ENCODE measurements at regions not wholly inside any gene's neighbourhood (a gene's known extent, or its start where the extent isn't known, plus 50 kb on each side); places are given as distances from the start of the nearest gene placed in this dataset.

DNA sequence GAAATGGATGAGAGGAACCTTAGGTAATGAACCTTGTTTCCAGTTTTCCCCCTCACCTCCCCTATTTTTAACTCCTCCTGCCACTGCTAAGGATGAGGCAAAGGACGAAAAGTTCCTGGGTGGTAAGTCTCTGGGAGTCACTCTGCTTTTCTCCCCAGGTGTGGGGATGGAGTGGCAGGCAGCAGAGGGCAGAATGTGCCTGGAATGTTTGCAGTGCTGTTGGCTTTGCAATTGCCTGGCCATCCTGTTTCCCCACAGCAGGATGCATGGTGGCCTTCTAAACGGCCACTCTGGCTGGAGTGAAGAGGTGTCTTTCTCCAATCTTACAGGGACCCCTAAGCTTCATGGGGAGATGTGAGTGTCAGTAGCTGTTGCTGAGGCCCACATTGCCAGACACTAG lies 432.5 kb upstream of the ZFHX3 start:
- TF ChIP-seq, protein P1, sequence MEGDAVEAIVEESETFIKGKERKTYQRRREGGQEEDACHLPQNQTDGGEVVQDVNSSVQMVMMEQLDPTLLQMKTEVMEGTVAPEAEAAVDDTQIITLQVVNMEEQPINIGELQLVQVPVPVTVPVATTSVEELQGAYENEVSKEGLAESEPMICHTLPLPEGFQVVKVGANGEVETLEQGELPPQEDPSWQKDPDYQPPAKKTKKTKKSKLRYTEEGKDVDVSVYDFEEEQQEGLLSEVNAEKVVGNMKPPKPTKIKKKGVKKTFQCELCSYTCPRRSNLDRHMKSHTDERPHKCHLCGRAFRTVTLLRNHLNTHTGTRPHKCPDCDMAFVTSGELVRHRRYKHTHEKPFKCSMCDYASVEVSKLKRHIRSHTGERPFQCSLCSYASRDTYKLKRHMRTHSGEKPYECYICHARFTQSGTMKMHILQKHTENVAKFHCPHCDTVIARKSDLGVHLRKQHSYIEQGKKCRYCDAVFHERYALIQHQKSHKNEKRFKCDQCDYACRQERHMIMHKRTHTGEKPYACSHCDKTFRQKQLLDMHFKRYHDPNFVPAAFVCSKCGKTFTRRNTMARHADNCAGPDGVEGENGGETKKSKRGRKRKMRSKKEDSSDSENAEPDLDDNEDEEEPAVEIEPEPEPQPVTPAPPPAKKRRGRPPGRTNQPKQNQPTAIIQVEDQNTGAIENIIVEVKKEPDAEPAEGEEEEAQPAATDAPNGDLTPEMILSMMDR (IDR thresholded peaks at IDR 0.05; ENCODE audit: low read depth, low read length, missing control alignments): no peak
- no peak overlapping the region for H3K4me3 ChIP-seq (replicated peaks; ENCODE audit: low read depth, low read length)
- DNase-seq (ENCODE audit: extremely low read depth, low read depth): no peak

DNA sequence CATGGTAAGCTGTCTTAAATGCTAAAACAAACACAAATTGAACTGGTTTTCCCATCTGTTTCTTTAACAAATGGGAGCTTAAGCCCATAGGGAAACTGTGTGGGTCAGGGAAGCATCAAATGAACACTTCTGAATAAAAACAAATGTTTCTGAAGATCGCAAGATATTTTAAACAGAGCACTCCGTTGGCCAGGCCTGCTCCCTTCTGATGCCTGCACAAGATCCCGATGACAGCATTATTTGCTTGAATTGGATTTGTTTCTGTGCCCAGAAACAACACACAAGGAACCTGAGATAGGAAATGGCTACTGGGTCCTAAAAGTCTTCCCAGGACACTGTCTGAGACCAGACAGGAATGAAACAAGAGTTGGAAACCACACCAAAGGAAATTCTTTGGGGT lies 425.8 kb upstream of the ZFHX3 start:
- H3K4me3 ChIP-seq (replicated peaks; ENCODE audit: low read depth, low read length): no peak overlapping the region
- DNase-seq (ENCODE audit: extremely low read depth, low read depth): no peak
- TF ChIP-seq, protein P1 (IDR thresholded peaks at IDR 0.05; ENCODE audit: low read depth, low read length, missing control alignments): no peak

DNA sequence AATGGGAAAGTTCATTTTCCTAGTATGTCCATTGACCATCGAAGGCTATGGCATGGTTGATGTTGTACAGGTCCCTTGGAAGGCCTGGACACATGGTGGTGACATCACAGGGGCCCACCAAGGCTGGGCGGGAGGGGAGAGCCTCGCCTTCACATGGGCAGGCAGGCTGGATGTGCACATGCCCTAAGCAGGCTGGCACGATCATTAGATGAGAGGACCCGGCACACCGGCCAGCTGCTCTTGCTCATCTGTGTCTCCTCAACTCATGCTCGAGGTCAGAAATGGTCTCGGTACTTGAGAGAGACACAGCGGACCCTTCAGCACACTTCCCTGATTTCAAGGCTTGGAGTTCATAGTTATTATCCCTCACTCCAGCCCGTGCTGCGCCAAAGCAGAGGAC lies 416.9 kb upstream of the ZFHX3 start:
- H3K4me3 ChIP-seq (replicated peaks; ENCODE audit: low read depth, low read length): no peak overlapping the region
- TF ChIP-seq, protein P1 (IDR thresholded peaks at IDR 0.05; ENCODE audit: low read depth, low read length, missing control alignments): no peak
- DNase-seq (ENCODE audit: extremely low read depth, low read depth): no peak

DNA sequence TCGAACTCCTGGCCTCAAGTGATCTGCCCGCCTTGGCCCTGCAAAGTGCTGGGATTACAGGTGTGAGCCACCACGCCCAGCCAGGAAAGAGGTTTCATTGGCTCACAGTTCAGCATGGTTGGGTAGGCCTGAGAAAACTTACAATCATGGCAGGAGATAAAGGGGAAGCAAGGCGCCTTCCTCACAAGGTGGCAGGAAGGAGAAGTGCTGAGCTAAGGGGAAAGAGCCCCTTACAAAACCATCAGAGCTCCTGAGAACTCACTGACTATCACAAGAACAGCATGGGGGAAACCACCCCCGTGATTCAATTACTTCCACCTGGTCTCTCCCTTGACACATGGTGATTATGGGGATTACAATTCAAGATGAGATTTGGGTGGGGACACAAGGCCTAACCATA lies 411.7 kb upstream of the ZFHX3 start:
- TF ChIP-seq, protein P1 (IDR thresholded peaks at IDR 0.05; ENCODE audit: low read depth, low read length, missing control alignments): no peak
- no peak for DNase-seq (ENCODE audit: extremely low read depth, low read depth)
- H3K4me3 ChIP-seq (replicated peaks; ENCODE audit: low read depth, low read length): no peak overlapping the region

DNA sequence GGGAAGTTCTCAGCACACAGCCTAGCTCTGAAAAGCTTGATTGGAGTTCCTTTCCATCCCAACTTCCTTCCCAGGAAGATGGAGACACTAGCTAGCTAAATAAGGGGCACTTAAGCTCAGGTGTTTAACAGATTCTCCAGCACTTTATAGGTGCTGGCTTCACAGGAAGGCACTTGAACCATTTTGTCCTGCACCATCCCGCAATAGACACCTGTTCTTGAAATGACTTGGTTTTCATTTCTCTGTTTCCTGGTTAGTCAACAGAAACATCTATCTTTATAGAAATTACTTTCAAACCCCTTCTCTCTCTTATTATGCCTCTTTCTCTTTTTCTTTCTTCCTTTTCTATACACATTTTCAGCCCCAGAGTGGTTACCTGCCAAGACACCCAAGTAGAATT lies 409.9 kb upstream of the ZFHX3 start:
- H3K4me3 ChIP-seq (replicated peaks; ENCODE audit: low read depth, low read length): no peak overlapping the region
- DNase-seq (ENCODE audit: extremely low read depth, low read depth): no peak
- TF ChIP-seq, protein P1 (IDR thresholded peaks at IDR 0.05; ENCODE audit: low read depth, low read length, missing control alignments): no peak

DNA sequence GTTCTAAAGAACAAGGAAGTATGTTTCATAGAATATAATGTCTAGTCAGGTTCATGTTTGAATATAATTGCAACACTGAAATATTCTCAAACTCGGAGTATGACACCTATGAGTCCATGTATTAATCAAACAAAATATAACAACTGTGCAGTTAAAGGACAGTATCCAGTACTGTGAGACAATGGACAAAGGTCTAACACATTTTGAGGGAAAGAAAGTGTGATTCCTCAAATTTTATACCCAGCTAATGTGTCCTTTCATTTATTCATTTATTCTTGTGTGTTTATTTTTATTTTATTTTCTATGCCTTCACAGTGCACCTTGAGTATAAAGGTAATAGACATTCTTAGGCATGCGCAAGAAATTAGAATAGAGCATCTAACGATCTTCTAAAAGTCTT lies 401.0 kb upstream of the ZFHX3 start:
- DNase-seq (ENCODE audit: extremely low read depth, low read depth): no peak
- TF ChIP-seq, protein P1 (IDR thresholded peaks at IDR 0.05; ENCODE audit: low read depth, low read length, missing control alignments): no peak
- H3K4me3 ChIP-seq (replicated peaks; ENCODE audit: low read depth, low read length): no peak overlapping the region

DNA sequence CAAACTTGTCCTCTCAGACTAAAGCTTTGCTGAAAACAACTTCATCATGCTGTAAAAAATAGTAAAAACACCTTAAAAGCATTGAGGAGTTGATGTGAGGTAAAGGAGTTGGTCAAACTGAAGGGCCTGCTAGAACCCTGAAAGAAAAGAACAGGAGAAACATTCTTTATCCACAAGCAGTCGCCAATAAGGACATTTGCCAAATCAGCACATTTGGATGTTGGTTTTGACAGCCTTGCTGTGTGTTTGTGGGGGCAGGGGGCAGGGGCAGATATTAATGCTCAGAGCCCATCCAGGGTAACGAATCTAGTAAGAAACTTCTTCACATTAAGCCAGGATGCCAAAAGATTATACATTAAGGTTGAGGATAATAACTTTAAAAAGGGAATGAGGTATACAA lies 399.9 kb upstream of the ZFHX3 start:
- TF ChIP-seq, protein P1 (IDR thresholded peaks at IDR 0.05; ENCODE audit: low read depth, low read length, missing control alignments): no peak

More for the DNA sequence above, 399.9 kb upstream of the ZFHX3 start:
- no peak overlapping the region for H3K4me3 ChIP-seq (replicated peaks; ENCODE audit: low read depth, low read length)
- DNase-seq (ENCODE audit: extremely low read depth, low read depth): no peak

All from HFF-Myc (cell line).